Keratinocyte (primary cell): ENCODE measurements at regions not wholly inside any gene's neighbourhood (a gene's known extent, or its start where the extent isn't known, plus 50 kb on each side); places are given as distances from the start of the nearest gene placed in this dataset.

Experiments
- DNase-seq: peaks from one replicate; pipeline ENCODE4 v3.0.0-alpha.2; 2011; ENCODE audit warnings: low read depth, missing footprints, low spot score
- FAIRE-seq: peaks from 2 replicates; lab custom pipeline; 2011; peaks lifted over from hg19 to GRCh38; lab: Jason Lieb, UNC
- H2AFZ ChIP-seq: 2 replicates; pipeline ENCODE4 v1.6.0; 2012; ENCODE audit warnings: low read length, control low read depth, inconsistent platforms; ENCODE audit not compliant: control insufficient read depth
- H3K27ac ChIP-seq: 2 replicates; pipeline ENCODE4 v1.5.1; 2011; ENCODE audit warnings: low read length; ENCODE audit not compliant: control insufficient read depth, insufficient read depth
- H3K27me3 ChIP-seq: 3 replicates; pipeline ENCODE4 v1.6.0; 2011; ENCODE audit warnings: low read length; ENCODE audit not compliant: control insufficient read depth, insufficient read depth; ENCODE audit errors: extremely low read depth
- H3K36me3 ChIP-seq, 2 experiments: 2 replicates in 1 of 2; 3 replicates in 1 of 2; pipeline ENCODE4 v1.5.1; 2011; ENCODE audit warnings: low read length in 2 of 2, mild to moderate bottlenecking in 1 of 2; ENCODE audit not compliant: control insufficient read depth in 2 of 2, insufficient read depth in 2 of 2; ENCODE audit errors: extremely low read depth in 1 of 2
- H3K4me1 ChIP-seq: 3 replicates; pipeline ENCODE4 v1.5.1; 2011; ENCODE audit warnings: low read length; ENCODE audit not compliant: control insufficient read depth, insufficient read depth; ENCODE audit errors: extremely low read depth
- H3K4me2 ChIP-seq: 3 replicates; pipeline ENCODE4 v1.6.0; 2011; ENCODE audit warnings: low read depth, low read length; ENCODE audit not compliant: control insufficient read depth, insufficient read depth; ENCODE audit errors: extremely low read depth
- H3K4me3 ChIP-seq, 3 experiments: fragments of 200-600 bp in 1 of 3; sonication (generic) in 1 of 3; 2 replicates in 2 of 3; 3 replicates in 1 of 3; pipeline ENCODE4 v1.5.1; 2011 to 2016; ENCODE audit warnings: low read length in 3 of 3, mild to moderate bottlenecking in 3 of 3, control low read depth in 2 of 3, inconsistent platforms in 1 of 3, low read depth in 1 of 3, mixed read lengths in 1 of 3, mixed run types in 1 of 3, moderate library complexity in 1 of 3; ENCODE audit not compliant: control insufficient read depth in 2 of 3, insufficient read depth in 2 of 3; ENCODE audit errors: extremely low read depth in 1 of 3
- H3K79me2 ChIP-seq: 2 replicates; pipeline ENCODE4 v1.6.0; 2012; ENCODE audit warnings: low read length; ENCODE audit not compliant: control insufficient read depth, insufficient read depth
- H3K9ac ChIP-seq: 3 replicates; pipeline ENCODE4 v1.6.0; 2011; ENCODE audit warnings: low read length; ENCODE audit not compliant: control insufficient read depth, insufficient read depth; ENCODE audit errors: extremely low read depth
- H3K9me1 ChIP-seq: 3 replicates; pipeline ENCODE4 v1.6.0; 2011; ENCODE audit warnings: low read length; ENCODE audit not compliant: control insufficient read depth, insufficient read depth; ENCODE audit errors: extremely low read depth
- H3K9me3 ChIP-seq: 2 replicates; pipeline ENCODE4 v1.5.1; 2012; ENCODE audit warnings: low read depth, low read length; ENCODE audit not compliant: control insufficient read depth
- H4K20me1 ChIP-seq: 3 replicates; pipeline ENCODE4 v1.6.0; 2011; ENCODE audit warnings: low read length; ENCODE audit not compliant: control insufficient read depth, insufficient read depth; ENCODE audit errors: extremely low read depth
- EZH2 ChIP-seq: IDR thresholded peaks from one replicate; pipeline ENCODE4 v1.6.1; 2012; ENCODE audit warnings: inconsistent platforms, mild to moderate bottlenecking, low read length, moderate library complexity
- dilution Hi-C: fragments of 300-500 bp; cut with MboI; formaldehyde crosslinking; loops from one replicate; pipeline ENCODE4 v1.7.0; 2020; ENCODE audit warnings: low sequenced_read_pairs; ENCODE audit not compliant: extremely low pct_ligation_motif_present
- TF ChIP-seq, protein P1 (sequence below), 3 experiments: IDR thresholded peaks in 1 of 3; conservative IDR thresholded peaks in 1 of 3; optimal IDR thresholded peaks in 1 of 3; 2 replicates in 2 of 3; 3 replicates in 1 of 3; pipeline versions ENCODE3 to v1.5.1; 2011; ENCODE audit warnings: low read length in 3 of 3, mild to moderate bottlenecking in 3 of 3, moderate library complexity in 2 of 3, control low read depth in 1 of 3, inconsistent platforms in 1 of 3; ENCODE audit not compliant: insufficient read depth in 2 of 3; ENCODE audit errors: extremely low read depth in 1 of 3

DNA sequence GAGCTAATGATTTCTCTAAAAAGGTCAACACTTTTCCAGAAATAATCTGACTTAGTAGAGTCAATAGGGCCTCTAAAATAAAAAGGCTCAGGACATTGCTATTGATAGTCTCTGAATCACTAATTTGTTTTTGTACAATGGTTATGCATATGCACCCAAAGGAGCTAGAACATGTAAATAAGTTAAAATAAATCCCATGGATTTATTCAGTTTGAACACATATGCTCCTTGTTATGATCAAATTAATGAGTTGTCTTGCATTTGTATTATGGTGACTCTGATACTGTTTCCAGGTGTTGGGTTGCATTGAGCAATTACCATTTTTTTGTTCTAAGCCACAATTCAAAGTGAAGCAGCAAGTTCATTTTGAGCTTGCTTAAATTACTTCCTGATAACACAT is 276.0 kb upstream of the TUSC1 start:
- Histone ChIP-seq H4K20me1 (no peaks in the 10 kb centered on the region), H3K9ac (no peak overlapping the region), H3K4me2 (no peak overlapping the region), H3K4me3 (no peak overlapping the region), H3K27ac (no peak overlapping the region), H3K27me3 (no peaks in the 10 kb centered on the region), H3K9me3 (no peaks in the 10 kb centered on the region), H2AFZ (no peak overlapping the region), H3K4me1 (no peaks in the 10 kb centered on the region), H3K36me3 (no peaks in the 10 kb centered on the region), H3K9me1 (no peaks in the 10 kb centered on the region), H3K79me2 (no peaks in the 10 kb centered on the region)
- dilution Hi-C loops: loop anchor here (25.0 kb wide), 1 partner anchor 383 kb away; no protein-coding TSS in a partner anchor
- FAIRE-seq: no peak
- no peak for DNase-seq
- TF ChIP-seq, protein P1, sequence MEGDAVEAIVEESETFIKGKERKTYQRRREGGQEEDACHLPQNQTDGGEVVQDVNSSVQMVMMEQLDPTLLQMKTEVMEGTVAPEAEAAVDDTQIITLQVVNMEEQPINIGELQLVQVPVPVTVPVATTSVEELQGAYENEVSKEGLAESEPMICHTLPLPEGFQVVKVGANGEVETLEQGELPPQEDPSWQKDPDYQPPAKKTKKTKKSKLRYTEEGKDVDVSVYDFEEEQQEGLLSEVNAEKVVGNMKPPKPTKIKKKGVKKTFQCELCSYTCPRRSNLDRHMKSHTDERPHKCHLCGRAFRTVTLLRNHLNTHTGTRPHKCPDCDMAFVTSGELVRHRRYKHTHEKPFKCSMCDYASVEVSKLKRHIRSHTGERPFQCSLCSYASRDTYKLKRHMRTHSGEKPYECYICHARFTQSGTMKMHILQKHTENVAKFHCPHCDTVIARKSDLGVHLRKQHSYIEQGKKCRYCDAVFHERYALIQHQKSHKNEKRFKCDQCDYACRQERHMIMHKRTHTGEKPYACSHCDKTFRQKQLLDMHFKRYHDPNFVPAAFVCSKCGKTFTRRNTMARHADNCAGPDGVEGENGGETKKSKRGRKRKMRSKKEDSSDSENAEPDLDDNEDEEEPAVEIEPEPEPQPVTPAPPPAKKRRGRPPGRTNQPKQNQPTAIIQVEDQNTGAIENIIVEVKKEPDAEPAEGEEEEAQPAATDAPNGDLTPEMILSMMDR (optimal IDR thresholded peaks at IDR 0.05 in 1 of 3, IDR thresholded peaks at IDR 0.05 in 1 of 3, conservative IDR thresholded peaks at IDR 0.05 in 1 of 3; ENCODE audit: extremely low read depth in 1 of 3, insufficient read depth in 2 of 3, low read length in 3 of 3): no peak
- no peak for TF ChIP-seq EZH2

DNA sequence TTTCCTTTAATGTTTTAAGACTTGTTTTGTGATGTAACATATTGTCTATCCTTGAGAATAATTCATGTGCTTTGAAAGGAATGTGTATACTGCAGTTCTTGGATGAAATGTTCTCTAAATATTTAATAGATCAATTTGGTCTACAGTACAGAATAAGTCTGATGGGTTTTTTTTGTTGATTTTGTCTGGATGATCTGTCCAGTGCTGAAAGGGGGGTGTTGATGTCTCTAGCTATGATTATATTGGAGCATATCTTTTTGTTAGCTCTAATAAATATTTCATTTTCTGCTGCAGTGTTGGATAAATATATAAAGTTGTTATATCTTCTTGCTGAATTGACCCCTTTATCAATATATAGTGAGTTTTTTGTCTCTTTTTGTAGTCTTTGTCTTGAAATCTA is 269.9 kb upstream of the TUSC1 start:
- no peaks in the 10 kb centered on the region for H3K36me3 ChIP-seq
- dilution Hi-C loops: no loop called here
- H3K9ac ChIP-seq: no peak overlapping the region
- no peak overlapping the region for H2AFZ ChIP-seq
- H4K20me1 ChIP-seq: no peaks in the 10 kb centered on the region
- no peak overlapping the region for H3K27ac ChIP-seq
- no peaks in the 10 kb centered on the region for H3K79me2 ChIP-seq
- no peaks in the 10 kb centered on the region for H3K4me1 ChIP-seq
- no peak overlapping the region for H3K4me3 ChIP-seq
- H3K9me3 ChIP-seq: no peaks in the 10 kb centered on the region
- no peak for DNase-seq
- TF ChIP-seq EZH2: no peak
- TF ChIP-seq, protein P1 (optimal IDR thresholded peaks at IDR 0.05 in 1 of 3, IDR thresholded peaks at IDR 0.05 in 1 of 3, conservative IDR thresholded peaks at IDR 0.05 in 1 of 3; ENCODE audit: extremely low read depth in 1 of 3, insufficient read depth in 2 of 3, low read length in 3 of 3): no peak
- no peaks in the 10 kb centered on the region for H3K27me3 ChIP-seq
- FAIRE-seq: no peak
- H3K9me1 ChIP-seq: no peaks in the 10 kb centered on the region
- H3K4me2 ChIP-seq: no peak overlapping the region
